ENCODE measurements at regions not wholly inside any gene's neighbourhood (a gene's known extent, or its start where the extent isn't known, plus 50 kb on each side); places are given as distances from the start of the nearest gene placed in this dataset.

- H4K20me1 ChIP-seq (ENCODE audit: control insufficient read depth, insufficient read depth, low read length, poor library complexity, severe bottlenecking), result no peaks in the 10 kb centered on the region
- H3K27me3 Mint-ChIP-seq, result no peaks in the 10 kb centered on the region
- no peak overlapping the region for H3K27ac ChIP-seq (ENCODE audit: low read length in 2 of 2)
- WGBS (ENCODE audit: insufficient coverage), result 54% methylated on average over 2 of the region's 6 CpGs
- H3K9ac ChIP-seq (ENCODE audit: low read length), result no peak overlapping the region
- H3K4me1 ChIP-seq (ENCODE audit: control insufficient read depth in 2 of 2, insufficient read depth in 2 of 2, low read length in 2 of 2), result peaks cover 5 to 6% of the 10 kb centered on the region in 2 donors
- TF ChIP-seq, protein P1, sequence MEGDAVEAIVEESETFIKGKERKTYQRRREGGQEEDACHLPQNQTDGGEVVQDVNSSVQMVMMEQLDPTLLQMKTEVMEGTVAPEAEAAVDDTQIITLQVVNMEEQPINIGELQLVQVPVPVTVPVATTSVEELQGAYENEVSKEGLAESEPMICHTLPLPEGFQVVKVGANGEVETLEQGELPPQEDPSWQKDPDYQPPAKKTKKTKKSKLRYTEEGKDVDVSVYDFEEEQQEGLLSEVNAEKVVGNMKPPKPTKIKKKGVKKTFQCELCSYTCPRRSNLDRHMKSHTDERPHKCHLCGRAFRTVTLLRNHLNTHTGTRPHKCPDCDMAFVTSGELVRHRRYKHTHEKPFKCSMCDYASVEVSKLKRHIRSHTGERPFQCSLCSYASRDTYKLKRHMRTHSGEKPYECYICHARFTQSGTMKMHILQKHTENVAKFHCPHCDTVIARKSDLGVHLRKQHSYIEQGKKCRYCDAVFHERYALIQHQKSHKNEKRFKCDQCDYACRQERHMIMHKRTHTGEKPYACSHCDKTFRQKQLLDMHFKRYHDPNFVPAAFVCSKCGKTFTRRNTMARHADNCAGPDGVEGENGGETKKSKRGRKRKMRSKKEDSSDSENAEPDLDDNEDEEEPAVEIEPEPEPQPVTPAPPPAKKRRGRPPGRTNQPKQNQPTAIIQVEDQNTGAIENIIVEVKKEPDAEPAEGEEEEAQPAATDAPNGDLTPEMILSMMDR (IDR thresholded peaks at IDR 0.05), result no peak
- TF ChIP-seq EZH2 (IDR thresholded peaks at IDR 0.05; ENCODE audit: borderline replicate concordance, insufficient read depth, low read depth, low read length, poor library complexity, severe bottlenecking), result no peak
- no peaks in the 10 kb centered on the region for H3K9me3 ChIP-seq (ENCODE audit: control extremely low read depth in 1 of 3, control insufficient read depth in 2 of 3, insufficient read depth in 1 of 3, low read length in 2 of 3)
- no peaks in the 10 kb centered on the region for H3K27me3 ChIP-seq (replicated peaks in 1 of 4; ENCODE audit: control extremely low read depth in 1 of 4, control insufficient read depth in 3 of 4, insufficient read depth in 4 of 4, low read length in 3 of 4)
- no peak overlapping the region for H3K4me3 ChIP-seq (ENCODE audit: control extremely low read depth in 1 of 5, extremely low read depth in 1 of 5, insufficient read depth in 1 of 5, low read depth in 2 of 5, low read length in 4 of 5)
- CTCF ChIA-PET, result no interaction called here
- no peak for DNase-seq
- H3K27ac Mint-ChIP-seq, result no peak overlapping the region
- H3K9me3 Mint-ChIP-seq (ENCODE audit: insufficient read depth), result no peaks in the 10 kb centered on the region
- peaks cover 23% of the 10 kb centered on the region for H3K4me1 Mint-ChIP-seq
- no peak overlapping the region for H2AFZ ChIP-seq (ENCODE audit: insufficient read depth, low read depth, low read length, poor library complexity, severe bottlenecking)
- no peak overlapping the region for H3K4me2 ChIP-seq (replicated peaks; ENCODE audit: low read depth, low read length, poor library complexity, severe bottlenecking)
- H3K79me2 ChIP-seq (ENCODE audit: control insufficient read depth, insufficient read depth, low read length), result no peaks in the 10 kb centered on the region
- ATAC-seq (ENCODE audit: low read depth), result no peak
- intact Hi-C loops (cut with micrococcal nuclease), result no loop called here
- POLR2A ChIA-PET, result no interaction called here
- no peak overlapping the region for H3K4me3 Mint-ChIP-seq
- no peaks in the 10 kb centered on the region for H3K36me3 ChIP-seq (replicated peaks in 1 of 2; ENCODE audit: control extremely low read depth in 1 of 2, control insufficient read depth in 1 of 2, extremely low read depth in 1 of 2, insufficient read depth in 2 of 2, low read length in 1 of 2)
Measured at GRCh38 chr10:4107285-4107851, 322.4 kb upstream of the KLF6 start.

DNA sequence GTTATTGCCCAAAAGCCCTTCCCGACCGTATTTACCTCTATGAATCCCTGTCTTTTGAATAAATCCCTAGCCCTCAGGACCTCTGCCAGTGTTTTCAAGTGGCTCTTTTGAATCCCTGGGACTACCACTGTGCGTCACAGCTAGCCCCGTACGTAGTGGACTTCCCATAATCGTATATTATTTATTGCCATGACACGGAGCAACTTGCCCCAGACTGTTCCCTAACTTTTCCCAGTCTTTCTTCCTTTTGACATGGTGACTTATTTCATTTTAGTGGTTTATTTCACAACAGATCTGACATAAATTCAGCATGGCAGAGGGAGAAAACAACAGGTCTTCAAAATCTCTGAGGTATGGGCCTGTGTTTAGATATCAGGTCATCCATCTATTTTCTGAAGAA is 318.6 kb upstream of the KLF6 start:
- Mint-ChIP-seq H3K4me3 (no peak overlapping the region), H3K4me1 (peaks cover 13% of the 10 kb centered on the region), H3K27ac (no peak overlapping the region), H3K27me3 (no peaks in the 10 kb centered on the region), H3K9me3 (ENCODE audit: insufficient read depth) (no peaks in the 10 kb centered on the region)
- H3K4me1 ChIP-seq (ENCODE audit: control insufficient read depth in 2 of 2, insufficient read depth in 2 of 2, low read length in 2 of 2), result peaks cover under 1% of the 10 kb centered on the region in 2 donors
- no peak for ATAC-seq (ENCODE audit: low read depth)
- no peak overlapping the region for H2AFZ ChIP-seq (ENCODE audit: insufficient read depth, low read depth, low read length, poor library complexity, severe bottlenecking)
- H4K20me1 ChIP-seq (ENCODE audit: control insufficient read depth, insufficient read depth, low read length, poor library complexity, severe bottlenecking), result no peaks in the 10 kb centered on the region
- 83% methylated on average over 6 of the region's 7 CpGs for WGBS (ENCODE audit: insufficient coverage)
- intact Hi-C loops (cut with micrococcal nuclease), result no loop called here
- no peak for DNase-seq
- H3K9me3 ChIP-seq (ENCODE audit: control extremely low read depth in 1 of 3, control insufficient read depth in 2 of 3, insufficient read depth in 1 of 3, low read length in 2 of 3), result no peaks in the 10 kb centered on the region
- ChIA-PET POLR2A (no interaction called here), CTCF (no interaction called here)
- no peak overlapping the region for H3K9ac ChIP-seq (ENCODE audit: low read length)
- H3K79me2 ChIP-seq (ENCODE audit: control insufficient read depth, insufficient read depth, low read length), result no peaks in the 10 kb centered on the region
- no peak overlapping the region for H3K4me3 ChIP-seq (ENCODE audit: control extremely low read depth in 1 of 5, extremely low read depth in 1 of 5, insufficient read depth in 1 of 5, low read depth in 2 of 5, low read length in 4 of 5)
- no peak overlapping the region for H3K4me2 ChIP-seq (replicated peaks; ENCODE audit: low read depth, low read length, poor library complexity, severe bottlenecking)
- no peak overlapping the region for H3K27ac ChIP-seq (ENCODE audit: low read length in 2 of 2)
- no peaks in the 10 kb centered on the region for H3K36me3 ChIP-seq (replicated peaks in 1 of 2; ENCODE audit: control extremely low read depth in 1 of 2, control insufficient read depth in 1 of 2, extremely low read depth in 1 of 2, insufficient read depth in 2 of 2, low read length in 1 of 2)
- TF ChIP-seq EZH2 (IDR thresholded peaks at IDR 0.05; ENCODE audit: borderline replicate concordance, insufficient read depth, low read depth, low read length, poor library complexity, severe bottlenecking), result no peak
- TF ChIP-seq, protein P1 (IDR thresholded peaks at IDR 0.05), result no peak
- no peaks in the 10 kb centered on the region for H3K27me3 ChIP-seq (replicated peaks in 1 of 4; ENCODE audit: control extremely low read depth in 1 of 4, control insufficient read depth in 3 of 4, insufficient read depth in 4 of 4, low read length in 3 of 4)

Measured in B cell (primary cell).